GM12864 (cell line): ENCODE measurements at regions not wholly inside any gene's neighbourhood (a gene's known extent, or its start where the extent isn't known, plus 50 kb on each side); places are given as distances from the start of the nearest gene placed in this dataset.

ENCODE experiments used
- DNase-seq: peaks from one replicate; pipeline ENCODE4 v3.0.0-alpha.2; 2011; ENCODE audit warnings: low read depth
- H3K4me3 ChIP-seq: 2 replicates; pipeline ENCODE4 v1.5.1; 2011; ENCODE audit warnings: mild to moderate bottlenecking, low read depth, low read length, control low read depth
- CTCF ChIP-seq: IDR thresholded peaks from 2 replicates; pipeline ENCODE4 v1.5.1; 2011; ENCODE audit warnings: low read depth, mild to moderate bottlenecking, moderate library complexity, low read length, control low read depth, inconsistent platforms; ENCODE audit errors: missing control alignments

DNA sequence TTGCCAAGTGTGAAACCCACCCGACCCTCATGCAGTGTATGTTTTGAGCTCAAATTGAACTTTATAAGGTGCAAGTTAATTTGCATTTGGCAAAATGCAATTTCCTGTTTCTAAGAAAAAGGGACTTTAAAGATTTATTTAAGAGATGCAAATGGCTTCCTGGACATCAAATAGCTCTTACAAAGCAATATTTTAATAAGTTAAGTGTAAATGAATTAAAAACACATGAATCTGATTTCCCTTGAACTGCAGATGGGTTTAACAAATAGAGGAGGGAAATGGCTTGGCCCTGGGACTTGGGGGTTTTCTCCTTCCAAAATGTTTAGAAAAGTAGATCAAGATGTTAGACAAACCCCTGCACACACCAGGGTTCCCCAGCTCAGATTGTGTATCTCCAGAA is 116.0 kb downstream of the EN1 start:
- no peak for DNase-seq
- TF ChIP-seq CTCF, result no peak

DNA sequence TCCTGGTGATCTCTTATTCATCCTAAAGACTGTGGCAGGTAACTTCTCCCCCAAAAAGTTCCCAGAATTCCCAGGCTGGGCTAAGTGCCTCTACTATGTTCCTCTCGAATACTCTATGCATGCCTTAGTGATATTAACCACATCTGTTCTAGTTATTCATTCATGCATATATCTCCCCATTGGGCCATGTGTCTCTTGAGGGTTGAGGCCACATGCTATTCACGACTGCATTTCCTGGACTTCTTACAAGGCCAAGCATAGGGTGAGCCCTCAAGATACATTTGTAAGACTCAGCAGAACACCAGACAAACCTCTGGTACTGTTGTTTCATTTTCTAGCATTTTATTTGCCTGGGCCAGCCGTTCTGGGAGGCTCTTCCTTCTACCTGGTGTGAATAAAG is 117.0 kb downstream of the EN1 start:
- H3K4me3 ChIP-seq, result no peak overlapping the region
- TF ChIP-seq CTCF, result no peak
- DNase-seq, result no peak

More for the DNA sequence above, 116.0 kb downstream of the EN1 start:
- no peak overlapping the region for H3K4me3 ChIP-seq

DNA sequence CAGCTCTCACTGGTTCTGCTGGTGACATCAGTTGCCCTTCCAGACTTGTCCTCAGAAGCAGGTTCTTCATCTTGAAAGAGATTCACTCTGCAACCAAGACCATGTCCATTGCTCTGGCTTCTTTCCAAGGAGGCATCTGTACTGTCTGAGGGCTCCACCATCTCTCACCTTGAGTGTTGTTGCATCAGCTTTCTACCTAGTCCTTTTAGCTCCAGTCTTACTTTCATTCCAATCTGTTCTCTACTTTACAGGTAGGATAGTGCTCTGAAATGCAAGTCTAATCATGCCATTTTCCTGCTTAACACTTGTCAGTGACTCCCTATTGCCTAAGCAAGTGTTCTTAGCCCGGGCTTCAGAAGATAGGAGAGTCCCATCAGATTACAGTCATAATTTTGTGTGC is 117.7 kb downstream of the EN1 start:
- no peak overlapping the region for H3K4me3 ChIP-seq
- no peak for TF ChIP-seq CTCF
- DNase-seq, result no peak

DNA sequence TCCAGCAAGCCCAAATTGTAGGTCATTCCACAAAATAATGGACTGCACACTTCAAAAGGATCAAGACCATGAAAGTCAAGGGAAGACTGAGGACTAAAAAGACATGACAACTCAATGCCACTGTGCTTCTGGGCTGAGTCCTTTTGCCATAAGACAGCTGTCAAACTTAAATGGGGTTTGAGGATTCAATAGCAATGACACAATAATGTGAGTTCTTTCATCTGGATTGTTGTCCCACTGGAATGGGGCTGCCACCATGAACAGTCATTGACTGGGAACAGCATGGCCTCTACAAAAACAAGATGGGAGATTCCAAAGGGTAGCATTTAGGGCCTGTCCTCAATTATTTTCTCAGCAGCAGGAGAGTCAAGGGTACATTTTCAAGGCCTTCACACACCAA is 118.5 kb downstream of the EN1 start:
- no peak overlapping the region for H3K4me3 ChIP-seq
- no peak for DNase-seq
- TF ChIP-seq CTCF, result no peak

- no peak overlapping the region for H3K4me3 ChIP-seq
- DNase-seq, result no peak
- TF ChIP-seq CTCF, result no peak
Measured at GRCh38 chr2:118726821-118727220, 120.6 kb downstream of the EN1 start.

- no peak overlapping the region for H3K4me3 ChIP-seq
- no peak for TF ChIP-seq CTCF
- no peak for DNase-seq
Measured at GRCh38 chr2:118723394-118723793, 124.1 kb downstream of the EN1 start.

GRCh38 chr2:118722976-118723375 is 124.5 kb downstream of the EN1 start:
- TF ChIP-seq CTCF, result no peak
- no peak overlapping the region for H3K4me3 ChIP-seq
- no peak for DNase-seq
